SK-N-SH treated with all-trans-retinoic acid at 6 μM for 48 hours (cell line): ENCODE measurements at regions not wholly inside any gene's neighbourhood (a gene's known extent, or its start where the extent isn't known, plus 50 kb on each side); places are given as distances from the start of the nearest gene placed in this dataset.

Source experiments
- ATAC-seq: fragments of 200-7000 bp; cut with Tn5 transposase; 3 replicates; pipeline ENCODE4 v1.9.1; 2020; ENCODE audit warnings: mild to moderate bottlenecking, moderate library complexity
- ARNTL ChIP-seq: fragments of 450-650 bp; formaldehyde crosslinking; IDR thresholded peaks from 2 replicates; pipeline ENCODE4 v1.5.0; 2020; ENCODE audit warnings: low read depth, mild to moderate bottlenecking, moderate library complexity, borderline replicate concordance
- BACH2 ChIP-seq: fragments of 250-450 bp; sonication (Bioruptor Pico); IDR thresholded peaks from 2 replicates; pipeline ENCODE4 v1.9.0; 2021; ENCODE audit warnings: mild to moderate bottlenecking, borderline replicate concordance
- CREB5 ChIP-seq: fragments of 250-450 bp; sonication (Bioruptor Pico); IDR thresholded peaks from 2 replicates; pipeline ENCODE4 v1.5.1; 2020; ENCODE audit warnings: low read depth, mild to moderate bottlenecking, moderate library complexity
- CSDC2 ChIP-seq: fragments of 250-450 bp; sonication (Bioruptor Pico); IDR thresholded peaks from 2 replicates; pipeline ENCODE4 v1.5.0; 2020; ENCODE audit warnings: mild to moderate bottlenecking, moderate library complexity
- GLIS3 ChIP-seq: fragments of 250-450 bp; sonication (Bioruptor Pico); IDR thresholded peaks from 2 replicates; pipeline ENCODE4 v1.5.0; 2020; ENCODE audit warnings: mild to moderate bottlenecking, moderate library complexity
- ISL1 ChIP-seq: fragments of 250-450 bp; sonication (Bioruptor Pico); IDR thresholded peaks from 2 replicates; pipeline ENCODE4 v2.1.2; 2022; ENCODE audit warnings: mild to moderate bottlenecking, moderate library complexity
- OSR1 ChIP-seq: fragments of 250-450 bp; sonication (Bioruptor Pico); IDR thresholded peaks from 2 replicates; pipeline ENCODE4 v1.8.0; 2022; ENCODE audit warnings: moderate library complexity, mild to moderate bottlenecking, inconsistent platforms
- PATZ1 ChIP-seq: fragments of 250-450 bp; sonication (Bioruptor Pico); IDR thresholded peaks from 2 replicates; pipeline ENCODE4 v1.8.0; 2020; ENCODE audit warnings: mild to moderate bottlenecking, moderate library complexity, borderline replicate concordance
- POU6F1 ChIP-seq: fragments of 250-450 bp; sonication (Bioruptor Pico); IDR thresholded peaks from 2 replicates; pipeline ENCODE4 v1.8.0; 2021; ENCODE audit warnings: low read depth, mild to moderate bottlenecking, moderate library complexity, borderline replicate concordance
- PPARA ChIP-seq: fragments of 250-450 bp; sonication (Bioruptor Pico); IDR thresholded peaks from 2 replicates; pipeline ENCODE4 v1.5.0; 2020; ENCODE audit warnings: mild to moderate bottlenecking, borderline replicate concordance
- RARB ChIP-seq: fragments of 250-450 bp; sonication (Bioruptor Pico); IDR thresholded peaks from 2 replicates; pipeline ENCODE4 v1.8.0; 2021; ENCODE audit warnings: mild to moderate bottlenecking, moderate library complexity
- SNAI2 ChIP-seq: fragments of 250-450 bp; sonication (Bioruptor Pico); IDR thresholded peaks from 2 replicates; pipeline ENCODE4 v1.5.0; 2020; ENCODE audit warnings: mild to moderate bottlenecking, moderate library complexity
- TCF4 ChIP-seq: fragments of 250-450 bp; sonication (Bioruptor Pico); IDR thresholded peaks from 2 replicates; pipeline ENCODE4 v1.8.0; 2021; ENCODE audit warnings: mild to moderate bottlenecking, moderate library complexity, borderline replicate concordance
- TOX ChIP-seq: fragments of 250-450 bp; sonication (Bioruptor Pico); IDR thresholded peaks from 2 replicates; pipeline ENCODE4 v1.8.0; 2021; ENCODE audit warnings: mild to moderate bottlenecking, moderate library complexity, borderline replicate concordance
- TSHZ2 ChIP-seq: fragments of 250-450 bp; sonication (Bioruptor Pico); IDR thresholded peaks from 2 replicates; pipeline ENCODE4 v1.5.0; 2020; ENCODE audit warnings: mild to moderate bottlenecking, moderate library complexity
- ZFP3 ChIP-seq: fragments of 250-450 bp; sonication (Bioruptor Pico); IDR thresholded peaks from 2 replicates; pipeline ENCODE4 v1.5.0; 2020; ENCODE audit warnings: mild to moderate bottlenecking, moderate library complexity
- ZFP30 ChIP-seq: fragments of 450-650 bp; formaldehyde crosslinking; IDR thresholded peaks from 2 replicates; pipeline ENCODE4 v1.5.0; 2022; ENCODE audit warnings: mild to moderate bottlenecking, moderate library complexity
- ZNF565 ChIP-seq: fragments of 450-650 bp; formaldehyde crosslinking; conservative IDR thresholded peaks from 2 replicates; pipeline ENCODE4 v1.5.0; 2020; ENCODE audit warnings: low read depth, mild to moderate bottlenecking, moderate library complexity
- ZNF70 ChIP-seq: fragments of 450-650 bp; formaldehyde crosslinking; IDR thresholded peaks from 2 replicates; pipeline ENCODE4 v1.5.0; 2020; ENCODE audit warnings: mild to moderate bottlenecking, moderate library complexity
- ZNF8 ChIP-seq: fragments of 450-650 bp; formaldehyde crosslinking; IDR thresholded peaks from 2 replicates; pipeline ENCODE4 v1.5.0; 2020; ENCODE audit warnings: mild to moderate bottlenecking, moderate library complexity

GRCh38 chr17:68705714-68706076, 104.5 kb upstream of the FAM20A start:
- no peak for ATAC-seq
- TF ChIP-seq ISL1 (CRISPR knock-in tag) (no peak), ZFP3 (CRISPR knock-in tag) (no peak), PPARA (CRISPR knock-in tag) (no peak), ZNF565 (CRISPR knock-in tag) (no peak), CREB5 (CRISPR knock-in tag) (no peak), ZFP30 (CRISPR knock-in tag) (no peak), ARNTL (no peak), TOX (CRISPR knock-in tag) (no peak), POU6F1 (CRISPR knock-in tag) (no peak), OSR1 (CRISPR knock-in tag) (no peak), ZNF8 (no peak), RARB (CRISPR knock-in tag) (no peak), TSHZ2 (CRISPR knock-in tag) (no peak), TCF4 (CRISPR knock-in tag) (no peak), PATZ1 (CRISPR knock-in tag) (no peak), CSDC2 (CRISPR knock-in tag) (no peak), BACH2 (no peak), ZNF70 (CRISPR knock-in tag) (no peak)

- ATAC-seq: no peak
Observed at GRCh38 chr17:68704871-68705713, 103.9 kb upstream of the FAM20A start.

More at GRCh38 chr17:68704871-68705713, 103.9 kb upstream of the FAM20A start:
- no peak for TF ChIP-seq SNAI2 (CRISPR knock-in tag)
- TF ChIP-seq ZNF70 (CRISPR knock-in tag): no peak
- no peak for TF ChIP-seq ZFP30 (CRISPR knock-in tag)
- TF ChIP-seq TOX (CRISPR knock-in tag): no peak
- no peak for TF ChIP-seq POU6F1 (CRISPR knock-in tag)
- TF ChIP-seq GLIS3: no peak
